ENCODE measurements at regions not wholly inside any gene's neighbourhood (a gene's known extent, or its start where the extent isn't known, plus 50 kb on each side); places are given as distances from the start of the nearest gene placed in this dataset.
"Not testable (repeated sequence)": the region's sequence is repeated elsewhere in the genome, so short reads cannot be mapped to it uniquely, and the experiment has no call there.

DNA sequence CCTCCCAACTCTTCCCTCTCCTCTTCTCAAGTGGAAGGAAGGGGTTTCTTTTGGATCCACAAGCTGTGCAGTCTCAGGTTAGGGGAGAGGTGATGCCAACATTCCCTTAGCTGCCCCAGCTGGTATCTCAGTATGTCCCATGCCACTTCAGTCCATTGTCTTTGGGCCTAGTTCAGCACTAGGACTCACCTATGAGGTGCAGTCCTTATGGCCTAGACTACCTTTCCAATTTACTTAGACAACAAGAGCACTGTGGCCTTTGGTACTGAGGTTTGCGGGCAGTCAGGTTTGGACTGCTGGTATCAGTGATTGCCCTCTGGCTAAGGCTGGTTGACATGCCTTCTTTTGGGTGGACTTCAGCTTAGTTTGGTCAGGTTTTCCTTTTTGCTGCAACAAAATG lies 159.9 kb downstream of the POTEH start:
- not testable (repeated sequence) for H3K4me1 ChIP-seq (ENCODE audit: control insufficient read depth in 1 of 2, insufficient read depth in 2 of 2, low read depth in 1 of 2, low read length in 1 of 2)
- WGBS (ENCODE audit: low lambda C conversion rate) = 53% methylated on average over 1 of the region's 1 CpG

DNA sequence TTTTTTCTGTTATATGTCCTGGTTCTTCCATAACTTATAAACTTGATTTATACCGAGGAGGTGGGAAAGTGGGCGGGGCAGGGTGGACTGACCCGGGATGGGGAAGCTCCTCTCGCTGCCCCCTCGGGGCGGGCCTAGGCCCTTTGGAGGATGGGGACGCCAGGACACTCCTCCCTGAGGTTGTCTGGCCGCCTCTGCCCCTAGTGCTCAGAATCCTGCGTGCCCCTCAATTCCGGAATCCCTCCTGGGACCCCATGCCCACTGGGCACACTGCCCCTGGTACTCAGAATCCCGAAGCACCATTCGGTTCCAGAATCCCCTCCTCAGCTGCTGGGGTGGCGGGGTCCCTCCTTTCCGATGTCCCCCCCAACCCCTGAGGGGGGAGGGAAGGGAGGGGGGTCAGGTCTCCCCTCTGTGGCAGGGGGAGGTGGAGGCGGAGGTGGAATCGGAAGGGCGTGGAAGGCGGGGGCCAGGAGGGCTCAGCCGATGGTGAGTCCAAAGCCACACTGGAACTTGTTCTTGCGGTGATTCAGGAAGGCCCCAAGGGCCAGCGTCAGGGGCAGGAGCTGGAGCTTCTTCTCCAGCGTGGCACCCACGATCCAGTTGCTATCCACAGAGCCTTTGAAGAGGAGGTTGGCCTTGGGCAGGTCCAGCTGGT lies 164.0 kb downstream of the POTEH start:
- H3K9me3 ChIP-seq; H4K20me1 ChIP-seq (ENCODE audit: insufficient read depth); H3K27ac ChIP-seq (ENCODE audit: low read depth in 2 of 2, low read length in 1 of 2); H3K79me2 ChIP-seq (ENCODE audit: insufficient read depth); CTCF ChIA-PET; H3K36me3 ChIP-seq (replicated peaks in 1 of 2; ENCODE audit: control insufficient read depth in 1 of 2, insufficient read depth in 2 of 2, low read length in 1 of 2); H3K4me2 ChIP-seq; POLR2A ChIA-PET; H3K9ac ChIP-seq; H3K9me2 ChIP-seq; H3K4me1 ChIP-seq (ENCODE audit: control insufficient read depth in 1 of 2, insufficient read depth in 2 of 2, low read depth in 1 of 2, low read length in 1 of 2); H3K4me3 ChIP-seq (ENCODE audit: low read depth in 2 of 2, low read length in 1 of 2); H3F3A ChIP-seq (replicated peaks; ENCODE audit: insufficient read depth); H2AFZ ChIP-seq (ENCODE audit: low read depth); DNase-seq; H3K27me3 ChIP-seq (ENCODE audit: insufficient read depth): not testable (repeated sequence)
- WGBS (ENCODE audit: low lambda C conversion rate) = 40% methylated on average over 13 of the region's 23 CpGs

More for the DNA sequence above, 159.9 kb downstream of the POTEH start:
- H3K36me3 ChIP-seq (replicated peaks in 1 of 2; ENCODE audit: control insufficient read depth in 1 of 2, insufficient read depth in 2 of 2, low read length in 1 of 2); H2AFZ ChIP-seq (ENCODE audit: low read depth); H4K20me1 ChIP-seq (ENCODE audit: insufficient read depth); H3K4me2 ChIP-seq; H3K79me2 ChIP-seq (ENCODE audit: insufficient read depth); H3K27me3 ChIP-seq (ENCODE audit: insufficient read depth); H3K4me3 ChIP-seq (ENCODE audit: low read depth in 2 of 2, low read length in 1 of 2); H3K9me2 ChIP-seq; H3K27ac ChIP-seq (ENCODE audit: low read depth in 2 of 2, low read length in 1 of 2); H3F3A ChIP-seq (replicated peaks; ENCODE audit: insufficient read depth); POLR2A ChIA-PET; CTCF ChIA-PET; DNase-seq; H3K9ac ChIP-seq; H3K9me3 ChIP-seq: not testable (repeated sequence)

DNA sequence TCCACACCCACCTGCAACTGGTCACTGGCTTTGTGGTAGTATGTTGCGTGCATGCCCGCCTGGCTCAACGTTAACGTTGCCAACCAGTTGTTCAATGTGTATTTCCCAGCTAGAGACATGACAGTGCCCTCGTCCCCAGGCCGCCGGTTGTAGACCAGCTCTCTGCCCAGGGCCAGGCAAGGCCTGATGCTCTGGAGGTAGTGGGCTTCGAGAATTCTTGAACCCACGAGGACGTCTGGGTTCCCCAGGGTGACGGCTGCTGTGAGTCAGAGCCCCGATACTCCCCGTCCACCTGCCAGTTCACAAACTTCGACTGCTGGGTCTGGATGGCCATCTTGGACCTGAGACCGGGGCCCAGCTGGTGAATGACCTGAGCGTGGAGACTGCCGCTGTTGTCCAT lies 164.6 kb downstream of the POTEH start:
- CTCF ChIA-PET; H3K36me3 ChIP-seq (replicated peaks in 1 of 2; ENCODE audit: control insufficient read depth in 1 of 2, insufficient read depth in 2 of 2, low read length in 1 of 2); H3K9me2 ChIP-seq; H3K79me2 ChIP-seq (ENCODE audit: insufficient read depth); DNase-seq; H3K9me3 ChIP-seq; H3K9ac ChIP-seq; H3K27me3 ChIP-seq (ENCODE audit: insufficient read depth); H2AFZ ChIP-seq (ENCODE audit: low read depth); H3K4me2 ChIP-seq; H3K27ac ChIP-seq (ENCODE audit: low read depth in 2 of 2, low read length in 1 of 2); H3K4me3 ChIP-seq (ENCODE audit: low read depth in 2 of 2, low read length in 1 of 2); H3F3A ChIP-seq (replicated peaks; ENCODE audit: insufficient read depth); POLR2A ChIA-PET; H4K20me1 ChIP-seq (ENCODE audit: insufficient read depth); H3K4me1 ChIP-seq (ENCODE audit: control insufficient read depth in 1 of 2, insufficient read depth in 2 of 2, low read depth in 1 of 2, low read length in 1 of 2): not testable (repeated sequence)
- 55% methylated on average over 9 of the region's 17 CpGs for WGBS (ENCODE audit: low lambda C conversion rate)

DNA sequence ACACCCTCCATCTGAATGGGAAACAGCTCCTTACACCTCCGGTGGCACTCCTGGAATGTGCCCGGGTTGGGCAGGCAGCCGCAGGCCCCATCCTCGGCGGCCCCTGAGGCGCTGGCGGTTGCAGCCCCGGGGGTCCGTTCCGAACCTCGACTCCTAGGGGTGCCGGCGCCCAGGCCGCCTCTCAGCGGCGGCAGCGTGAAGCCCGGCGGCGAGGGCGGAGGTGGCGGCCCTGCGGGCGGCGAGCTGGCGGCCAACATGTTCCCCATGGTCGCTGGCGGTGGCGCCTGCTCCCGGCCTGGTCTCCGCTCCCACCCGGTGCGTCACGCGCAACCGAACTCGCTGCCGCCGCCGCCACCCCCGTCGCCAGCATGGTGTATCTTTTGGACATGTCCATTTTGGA lies 165.2 kb downstream of the POTEH start:
- H3K27me3 ChIP-seq (ENCODE audit: insufficient read depth); H4K20me1 ChIP-seq (ENCODE audit: insufficient read depth); POLR2A ChIA-PET; H3K4me1 ChIP-seq (ENCODE audit: control insufficient read depth in 1 of 2, insufficient read depth in 2 of 2, low read depth in 1 of 2, low read length in 1 of 2); H3K9me3 ChIP-seq; H3K4me2 ChIP-seq; H2AFZ ChIP-seq (ENCODE audit: low read depth); H3K27ac ChIP-seq (ENCODE audit: low read depth in 2 of 2, low read length in 1 of 2); H3K4me3 ChIP-seq (ENCODE audit: low read depth in 2 of 2, low read length in 1 of 2); H3F3A ChIP-seq (replicated peaks; ENCODE audit: insufficient read depth); H3K9me2 ChIP-seq; H3K36me3 ChIP-seq (replicated peaks in 1 of 2; ENCODE audit: control insufficient read depth in 1 of 2, insufficient read depth in 2 of 2, low read length in 1 of 2); CTCF ChIA-PET; H3K79me2 ChIP-seq (ENCODE audit: insufficient read depth); H3K9ac ChIP-seq; DNase-seq: not testable (repeated sequence)
- WGBS (ENCODE audit: low lambda C conversion rate) = 51% methylated on average over 25 of the region's 42 CpGs

DNA sequence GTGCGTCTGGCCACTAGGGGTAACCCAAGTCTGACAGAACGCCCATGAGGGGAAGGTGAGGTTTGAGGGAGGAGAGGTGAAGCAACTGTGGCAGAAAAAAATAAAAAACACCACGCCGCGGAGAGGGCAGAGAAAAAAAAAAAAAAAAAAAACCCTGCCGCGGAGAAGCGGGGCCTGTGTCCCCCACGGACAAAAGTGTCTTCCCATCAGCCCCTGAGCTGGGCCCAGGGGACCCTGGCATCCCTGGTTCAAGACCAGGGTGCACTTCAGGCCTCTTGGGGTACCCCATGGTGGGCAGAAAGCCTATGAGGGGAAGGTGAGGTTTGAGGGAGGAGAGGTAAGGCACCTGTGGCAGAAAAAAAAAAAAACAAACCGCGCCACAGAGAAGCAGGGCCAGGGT lies 191.1 kb downstream of the POTEH start:
- H3K27me3 ChIP-seq (ENCODE audit: insufficient read depth); H3K4me3 ChIP-seq (ENCODE audit: low read depth in 2 of 2, low read length in 1 of 2); H3K9me2 ChIP-seq; H2AFZ ChIP-seq (ENCODE audit: low read depth); H3K4me1 ChIP-seq (ENCODE audit: control insufficient read depth in 1 of 2, insufficient read depth in 2 of 2, low read depth in 1 of 2, low read length in 1 of 2); H3K79me2 ChIP-seq (ENCODE audit: insufficient read depth); H3K9ac ChIP-seq; H3F3A ChIP-seq (replicated peaks; ENCODE audit: insufficient read depth); H4K20me1 ChIP-seq (ENCODE audit: insufficient read depth); H3K27ac ChIP-seq (ENCODE audit: low read depth in 2 of 2, low read length in 1 of 2); POLR2A ChIA-PET; H3K36me3 ChIP-seq (replicated peaks in 1 of 2; ENCODE audit: control insufficient read depth in 1 of 2, insufficient read depth in 2 of 2, low read length in 1 of 2); CTCF ChIA-PET; DNase-seq; H3K9me3 ChIP-seq; H3K4me2 ChIP-seq: not testable (repeated sequence)
- WGBS (ENCODE audit: low lambda C conversion rate) = 29% methylated on average over 6 of the region's 11 CpGs

DNA sequence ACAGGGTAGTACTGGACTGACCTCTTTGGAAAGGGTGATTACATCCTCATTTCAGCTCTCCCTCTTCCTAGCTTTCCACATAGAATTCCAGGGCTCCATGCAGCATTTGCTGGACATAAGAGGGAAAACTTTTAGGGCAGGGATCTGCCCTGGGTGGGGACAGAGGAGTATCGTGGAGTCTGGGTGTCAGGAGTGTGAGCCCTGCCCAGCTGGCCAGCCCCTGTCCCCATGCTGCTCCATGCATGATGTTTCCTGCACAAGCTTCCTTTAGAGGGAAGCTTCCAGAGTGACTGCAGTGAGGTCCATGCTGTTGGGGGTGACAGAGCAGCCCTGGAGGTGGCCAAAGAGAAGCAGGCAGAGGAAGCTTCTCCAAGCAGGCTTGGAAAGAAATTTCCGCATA lies 214.5 kb downstream of the POTEH start:
- H3K9me3 ChIP-seq; H3K27me3 ChIP-seq (ENCODE audit: insufficient read depth); H3K4me2 ChIP-seq; H3K9me2 ChIP-seq; POLR2A ChIA-PET; H4K20me1 ChIP-seq (ENCODE audit: insufficient read depth); H3K27ac ChIP-seq (ENCODE audit: low read depth in 2 of 2, low read length in 1 of 2); DNase-seq; H3K36me3 ChIP-seq (replicated peaks in 1 of 2; ENCODE audit: control insufficient read depth in 1 of 2, insufficient read depth in 2 of 2, low read length in 1 of 2); H3K79me2 ChIP-seq (ENCODE audit: insufficient read depth); H3F3A ChIP-seq (replicated peaks; ENCODE audit: insufficient read depth); H2AFZ ChIP-seq (ENCODE audit: low read depth); H3K4me3 ChIP-seq (ENCODE audit: low read depth in 2 of 2, low read length in 1 of 2); H3K9ac ChIP-seq; H3K4me1 ChIP-seq (ENCODE audit: control insufficient read depth in 1 of 2, insufficient read depth in 2 of 2, low read depth in 1 of 2, low read length in 1 of 2); CTCF ChIA-PET: not testable (repeated sequence)
- WGBS (ENCODE audit: low lambda C conversion rate) = 0% methylated on average over 1 of the region's 2 CpGs

DNA sequence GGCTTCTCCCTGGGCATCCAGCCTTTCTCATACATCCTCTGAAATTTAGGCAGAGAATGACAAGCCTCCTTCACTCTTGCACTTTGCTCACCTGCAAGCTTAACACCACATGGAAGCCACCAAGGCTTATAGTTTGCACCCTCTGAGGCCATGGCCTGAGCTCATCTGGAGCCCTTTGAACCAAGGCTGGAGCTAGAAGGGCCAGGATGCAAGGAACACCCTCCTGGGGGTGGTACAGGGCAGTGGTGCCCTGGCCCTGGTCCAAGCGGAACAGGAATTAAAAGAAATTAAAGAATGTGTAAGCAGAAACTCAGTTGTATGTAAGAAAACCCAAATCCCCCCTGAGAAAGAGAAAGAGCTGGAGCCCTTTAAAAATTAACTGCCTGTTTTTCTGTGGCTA lies 221.9 kb downstream of the POTEH start:
- H3K36me3 ChIP-seq (replicated peaks in 1 of 2; ENCODE audit: control insufficient read depth in 1 of 2, insufficient read depth in 2 of 2, low read length in 1 of 2); H3K4me3 ChIP-seq (ENCODE audit: low read depth in 2 of 2, low read length in 1 of 2); H3K9me3 ChIP-seq; H3K4me1 ChIP-seq (ENCODE audit: control insufficient read depth in 1 of 2, insufficient read depth in 2 of 2, low read depth in 1 of 2, low read length in 1 of 2); DNase-seq; H3K27me3 ChIP-seq (ENCODE audit: insufficient read depth); H2AFZ ChIP-seq (ENCODE audit: low read depth); H4K20me1 ChIP-seq (ENCODE audit: insufficient read depth); H3K27ac ChIP-seq (ENCODE audit: low read depth in 2 of 2, low read length in 1 of 2); H3F3A ChIP-seq (replicated peaks; ENCODE audit: insufficient read depth); CTCF ChIA-PET; H3K4me2 ChIP-seq; H3K79me2 ChIP-seq (ENCODE audit: insufficient read depth); POLR2A ChIA-PET; H3K9me2 ChIP-seq; H3K9ac ChIP-seq: not testable (repeated sequence)
- 14% methylated on average over 1 of the region's 1 CpG for WGBS (ENCODE audit: low lambda C conversion rate)
